ENCODE measurements at regions not wholly inside any gene's neighbourhood (a gene's known extent, or its start where the extent isn't known, plus 50 kb on each side); places are given as distances from the start of the nearest gene placed in this dataset.

GRCh38 chr9:87139099-87139730, 191.9 kb upstream of the GAS1 start:
- no peak for TF ChIP-seq CTCF (optimal IDR thresholded peaks at IDR 0.05 in 1 of 3, IDR thresholded peaks at IDR 0.05 in 1 of 3, conservative IDR thresholded peaks at IDR 0.05 in 1 of 3; ENCODE audit: extremely low read depth in 1 of 3, insufficient read depth in 2 of 3, low read length in 3 of 3)
- TF ChIP-seq EZH2 (IDR thresholded peaks at IDR 0.05; ENCODE audit: low read length): no peak
